Neural cell (in vitro differentiated cells): ENCODE measurements at regions not wholly inside any gene's neighbourhood (a gene's known extent, or its start where the extent isn't known, plus 50 kb on each side); places are given as distances from the start of the nearest gene placed in this dataset.

ENCODE experiments used
- H2AFZ ChIP-seq: fragments of 200-600, 300-800 bp; sonication (generic), shearing (Covaris generic); 2 replicates; pipeline ENCODE4 v1.6.0; 2014; ENCODE audit warnings: low read depth, mild to moderate bottlenecking, antibody characterized with exemption, low read length, moderate library complexity
- H3F3A ChIP-seq: fragments of 200-600 bp; shearing (Covaris generic); 2 replicates; pipeline ENCODE4 v1.6.1; 2016; ENCODE audit warnings: mild to moderate bottlenecking, moderate library complexity, mixed read lengths, antibody characterized with exemption, low read length; ENCODE audit not compliant: insufficient read depth, poor library complexity, severe bottlenecking
- H3K27ac ChIP-seq: fragments of 200-600, 300-800 bp; sonication (generic), shearing (Covaris generic); 2 replicates; pipeline ENCODE4 v1.5.1; 2014; ENCODE audit warnings: mild to moderate bottlenecking, low read length, moderate library complexity
- H3K27me3 ChIP-seq: fragments of 300-800, 200-600 bp; sonication (generic), shearing (Covaris generic); 2 replicates; pipeline ENCODE4 v1.6.0; 2014; ENCODE audit warnings: mild to moderate bottlenecking, low read depth, low read length, moderate library complexity; ENCODE audit not compliant: insufficient read depth
- H3K36me3 ChIP-seq: fragments of 300-800, 200-600 bp; sonication (generic), shearing (Covaris generic); 2 replicates; pipeline ENCODE4 v1.5.1; 2014; ENCODE audit warnings: mild to moderate bottlenecking, antibody characterized with exemption, low read length, moderate library complexity; ENCODE audit not compliant: insufficient read depth
- H3K4me2 ChIP-seq: fragments of 300-800, 200-600 bp; sonication (generic), shearing (Covaris generic); 2 replicates; pipeline ENCODE4 v1.6.0; 2014; ENCODE audit warnings: mild to moderate bottlenecking, low read length
- H3K4me3 ChIP-seq: fragments of 300-800, 200-600 bp; sonication (generic), shearing (Covaris generic); 2 replicates; pipeline ENCODE4 v1.5.1; 2014; ENCODE audit warnings: mild to moderate bottlenecking, low read length, moderate library complexity
- H3K79me2 ChIP-seq: fragments of 200-600 bp; shearing (Covaris generic); replicated peaks from 2 replicates; pipeline ENCODE4 v1.6.0; 2014; ENCODE audit warnings: mild to moderate bottlenecking, low read length, moderate library complexity; ENCODE audit not compliant: insufficient read depth
- H3K9ac ChIP-seq: fragments of 300-800, 200-600 bp; sonication (generic), shearing (Covaris generic); 2 replicates; pipeline ENCODE4 v1.6.1; 2016; ENCODE audit warnings: mild to moderate bottlenecking, low read length, mixed read lengths
- H3K9me2 ChIP-seq: fragments of 200-600 bp; shearing (Covaris generic); 2 replicates; pipeline ENCODE4 v1.6.1; 2016; ENCODE audit warnings: mild to moderate bottlenecking, low read length, mixed read lengths; ENCODE audit not compliant: insufficient read depth
- H3K9me3 ChIP-seq: fragments of 200-600, 300-800 bp; sonication (generic), shearing (Covaris generic); 2 replicates; pipeline ENCODE4 v1.6.1; 2016; ENCODE audit warnings: mild to moderate bottlenecking, mixed run types, low read length, moderate library complexity, mixed read lengths
- H4K20me1 ChIP-seq: fragments of 200-600 bp; shearing (Covaris generic); 2 replicates; pipeline ENCODE4 v1.6.1; 2016; ENCODE audit warnings: mild to moderate bottlenecking, mixed run types; ENCODE audit not compliant: insufficient read depth
- EP300 ChIP-seq: fragments of 450-650 bp; conservative IDR thresholded peaks from 2 replicates; pipeline ENCODE4 v1.6.1; 2014; ENCODE audit warnings: antibody characterized with exemption, mild to moderate bottlenecking, moderate library complexity; ENCODE audit not compliant: poor library complexity, severe bottlenecking
- EZH2 ChIP-seq: fragments of 200-600, 300-800 bp; shearing (Covaris generic), sonication (generic); IDR thresholded peaks from 2 replicates; pipeline ENCODE4 v1.6.1; 2014; ENCODE audit warnings: antibody characterized with exemption, low read length, borderline replicate concordance, mild to moderate bottlenecking; ENCODE audit not compliant: insufficient read depth, poor library complexity, severe bottlenecking
- MXI1 ChIP-seq: fragments of 450-650 bp; conservative IDR thresholded peaks from 2 replicates; pipeline ENCODE4 v1.6.1; 2014; ENCODE audit warnings: antibody characterized with exemption, mild to moderate bottlenecking; ENCODE audit not compliant: poor library complexity, severe bottlenecking
- POLR2AphosphoS5 ChIP-seq: IDR thresholded peaks from 2 replicates; pipeline ENCODE4 v1.6.1; 2012
- RAD21 ChIP-seq: fragments of 450-650 bp; conservative IDR thresholded peaks from 2 replicates; pipeline ENCODE4 v1.6.1; 2014; ENCODE audit warnings: antibody characterized with exemption, mild to moderate bottlenecking, moderate library complexity
- SMC3 ChIP-seq: fragments of 450-650 bp; conservative IDR thresholded peaks from 2 replicates; pipeline ENCODE4 v1.6.1; 2014; ENCODE audit warnings: antibody characterized with exemption, mild to moderate bottlenecking, moderate library complexity; ENCODE audit not compliant: poor library complexity
- TAF1 ChIP-seq: IDR thresholded peaks from 2 replicates; pipeline ENCODE4 v1.6.1; 2012; ENCODE audit warnings: low read depth
- TF ChIP-seq, protein P1 (sequence below): fragments of 450-650 bp; IDR thresholded peaks from 2 replicates; pipeline ENCODE4 v1.5.1; 2014; ENCODE audit warnings: antibody characterized with exemption, mild to moderate bottlenecking, moderate library complexity; ENCODE audit not compliant: poor library complexity, severe bottlenecking
- TF ChIP-seq, protein P2 (sequence below): IDR thresholded peaks from 2 replicates; pipeline ENCODE4 v1.6.1; 2012; ENCODE audit warnings: borderline replicate concordance

- no peaks in the 10 kb centered on the region for H3K9me2 ChIP-seq
- H3K36me3 ChIP-seq = no peaks in the 10 kb centered on the region
- H3K9ac ChIP-seq = no peak overlapping the region
- no peaks in the 10 kb centered on the region for H3F3A ChIP-seq
- no peak overlapping the region for H3K4me3 ChIP-seq
- no peaks in the 10 kb centered on the region for H3K9me3 ChIP-seq
- H3K4me2 ChIP-seq = no peak overlapping the region
- H3K27me3 ChIP-seq = no peaks in the 10 kb centered on the region
- no peaks in the 10 kb centered on the region for H4K20me1 ChIP-seq
- no peak overlapping the region for H3K27ac ChIP-seq
- no peak overlapping the region for H2AFZ ChIP-seq
- H3K79me2 ChIP-seq = no peaks in the 10 kb centered on the region
- TF ChIP-seq MXI1 = no peak
- TF ChIP-seq RAD21 = no peak
- TF ChIP-seq, protein P1, sequence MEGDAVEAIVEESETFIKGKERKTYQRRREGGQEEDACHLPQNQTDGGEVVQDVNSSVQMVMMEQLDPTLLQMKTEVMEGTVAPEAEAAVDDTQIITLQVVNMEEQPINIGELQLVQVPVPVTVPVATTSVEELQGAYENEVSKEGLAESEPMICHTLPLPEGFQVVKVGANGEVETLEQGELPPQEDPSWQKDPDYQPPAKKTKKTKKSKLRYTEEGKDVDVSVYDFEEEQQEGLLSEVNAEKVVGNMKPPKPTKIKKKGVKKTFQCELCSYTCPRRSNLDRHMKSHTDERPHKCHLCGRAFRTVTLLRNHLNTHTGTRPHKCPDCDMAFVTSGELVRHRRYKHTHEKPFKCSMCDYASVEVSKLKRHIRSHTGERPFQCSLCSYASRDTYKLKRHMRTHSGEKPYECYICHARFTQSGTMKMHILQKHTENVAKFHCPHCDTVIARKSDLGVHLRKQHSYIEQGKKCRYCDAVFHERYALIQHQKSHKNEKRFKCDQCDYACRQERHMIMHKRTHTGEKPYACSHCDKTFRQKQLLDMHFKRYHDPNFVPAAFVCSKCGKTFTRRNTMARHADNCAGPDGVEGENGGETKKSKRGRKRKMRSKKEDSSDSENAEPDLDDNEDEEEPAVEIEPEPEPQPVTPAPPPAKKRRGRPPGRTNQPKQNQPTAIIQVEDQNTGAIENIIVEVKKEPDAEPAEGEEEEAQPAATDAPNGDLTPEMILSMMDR = no peak
- no peak for TF ChIP-seq EP300
- TF ChIP-seq EZH2 = no peak
- TF ChIP-seq POLR2AphosphoS5 = no peak
- TF ChIP-seq TAF1 = no peak
- TF ChIP-seq SMC3 = no peak
Measured at GRCh38 chr11:113627946-113628345, 78.2 kb downstream of the TMPRSS5 start.

DNA sequence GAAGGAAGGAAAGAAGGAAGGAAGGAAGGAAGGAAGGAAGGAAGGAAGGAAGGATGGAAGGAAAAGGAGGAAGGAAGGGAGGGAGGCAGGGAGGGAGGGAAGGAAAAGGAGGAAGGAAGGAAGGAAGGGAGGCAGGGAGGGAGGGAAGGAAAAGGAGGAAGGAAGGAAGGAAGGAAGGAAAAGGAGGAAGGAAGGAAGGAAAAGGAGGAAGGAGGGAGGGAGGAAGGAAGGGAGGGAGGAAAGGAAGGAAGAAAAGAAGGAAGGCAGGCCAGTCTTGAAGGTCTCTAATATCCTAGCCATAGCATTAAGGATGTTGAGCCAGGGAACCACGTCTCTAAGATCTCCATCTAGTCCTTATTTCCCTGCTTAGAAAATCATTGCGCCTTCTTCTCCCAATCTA, 78.8 kb downstream of the TMPRSS5 start:
- Histone ChIP-seq H3K4me3 (no peak overlapping the region), H3K36me3 (no peaks in the 10 kb centered on the region), H3F3A (no peaks in the 10 kb centered on the region), H2AFZ (no peak overlapping the region), H3K27me3 (no peaks in the 10 kb centered on the region), H3K27ac (no peak overlapping the region), H3K79me2 (no peaks in the 10 kb centered on the region), H3K4me2 (no peak overlapping the region), H3K9me2 (no peaks in the 10 kb centered on the region), H3K9me3 (no peaks in the 10 kb centered on the region), H3K9ac (no peak overlapping the region), H4K20me1 (no peaks in the 10 kb centered on the region)
- no peak for TF ChIP-seq TAF1
- TF ChIP-seq EP300 = no peak
- TF ChIP-seq, protein P2, sequence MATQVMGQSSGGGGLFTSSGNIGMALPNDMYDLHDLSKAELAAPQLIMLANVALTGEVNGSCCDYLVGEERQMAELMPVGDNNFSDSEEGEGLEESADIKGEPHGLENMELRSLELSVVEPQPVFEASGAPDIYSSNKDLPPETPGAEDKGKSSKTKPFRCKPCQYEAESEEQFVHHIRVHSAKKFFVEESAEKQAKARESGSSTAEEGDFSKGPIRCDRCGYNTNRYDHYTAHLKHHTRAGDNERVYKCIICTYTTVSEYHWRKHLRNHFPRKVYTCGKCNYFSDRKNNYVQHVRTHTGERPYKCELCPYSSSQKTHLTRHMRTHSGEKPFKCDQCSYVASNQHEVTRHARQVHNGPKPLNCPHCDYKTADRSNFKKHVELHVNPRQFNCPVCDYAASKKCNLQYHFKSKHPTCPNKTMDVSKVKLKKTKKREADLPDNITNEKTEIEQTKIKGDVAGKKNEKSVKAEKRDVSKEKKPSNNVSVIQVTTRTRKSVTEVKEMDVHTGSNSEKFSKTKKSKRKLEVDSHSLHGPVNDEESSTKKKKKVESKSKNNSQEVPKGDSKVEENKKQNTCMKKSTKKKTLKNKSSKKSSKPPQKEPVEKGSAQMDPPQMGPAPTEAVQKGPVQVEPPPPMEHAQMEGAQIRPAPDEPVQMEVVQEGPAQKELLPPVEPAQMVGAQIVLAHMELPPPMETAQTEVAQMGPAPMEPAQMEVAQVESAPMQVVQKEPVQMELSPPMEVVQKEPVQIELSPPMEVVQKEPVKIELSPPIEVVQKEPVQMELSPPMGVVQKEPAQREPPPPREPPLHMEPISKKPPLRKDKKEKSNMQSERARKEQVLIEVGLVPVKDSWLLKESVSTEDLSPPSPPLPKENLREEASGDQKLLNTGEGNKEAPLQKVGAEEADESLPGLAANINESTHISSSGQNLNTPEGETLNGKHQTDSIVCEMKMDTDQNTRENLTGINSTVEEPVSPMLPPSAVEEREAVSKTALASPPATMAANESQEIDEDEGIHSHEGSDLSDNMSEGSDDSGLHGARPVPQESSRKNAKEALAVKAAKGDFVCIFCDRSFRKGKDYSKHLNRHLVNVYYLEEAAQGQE = no peak
- no peak for TF ChIP-seq POLR2AphosphoS5
- TF ChIP-seq RAD21 = no peak
- TF ChIP-seq SMC3 = no peak
- TF ChIP-seq MXI1 = no peak
- TF ChIP-seq, protein P1 = no peak
